Activated CD8-positive, alpha-beta memory T cell treated with anti-CD3 and anti-CD28 coated beads, Interleukin-2, amount 10 ng/mL, durations not matched to agents 7 days and 5 days (primary cell): ENCODE measurements at regions not wholly inside any gene's neighbourhood (a gene's known extent, or its start where the extent isn't known, plus 50 kb on each side); places are given as distances from the start of the nearest gene placed in this dataset.
"Not testable (repeated sequence)": the region's sequence is repeated elsewhere in the genome, so short reads cannot be mapped to it uniquely, and the experiment has no call there.

Experiments used
- ATAC-seq: fragments of 150-1000 bp; cut with Tn5 transposase; one replicate; pipeline ENCODE4 v1.10.0; 2021; ENCODE audit warnings: moderate library complexity
- CTCF ChIA-PET: fragments of 350-600 bp; sonication (Branson Sonifier 250); formaldehyde crosslinking; loops from one replicate; lab custom pipeline; 2021; ENCODE audit warnings: antibody characterized with exemption; lab: Charles Lee
- DNase-seq: peaks from one replicate; pipeline ENCODE4 v3.0.0-alpha.2; 2020
- H3K27ac Mint-ChIP-seq: one replicate; pipeline ENCODE4 v1.8.0; 2021; ENCODE audit warnings: mild to moderate bottlenecking, mixed read lengths
- H3K27me3 Mint-ChIP-seq: one replicate; pipeline ENCODE4 v1.8.0; 2021; ENCODE audit warnings: mixed read lengths
- H3K36me3 Mint-ChIP-seq: one replicate; pipeline ENCODE4 v1.8.0; 2021; ENCODE audit warnings: mild to moderate bottlenecking, mixed read lengths
- H3K4me1 Mint-ChIP-seq: one replicate; pipeline ENCODE4 v1.8.0; 2021; ENCODE audit warnings: mixed read lengths
- H3K4me3 Mint-ChIP-seq: one replicate; pipeline ENCODE4 v1.8.0; 2021; ENCODE audit warnings: mild to moderate bottlenecking, moderate library complexity, mixed read lengths
- H3K9me3 Mint-ChIP-seq: one replicate; pipeline ENCODE4 v1.8.0; 2022; ENCODE audit warnings: low read depth, mixed read lengths

DNA sequence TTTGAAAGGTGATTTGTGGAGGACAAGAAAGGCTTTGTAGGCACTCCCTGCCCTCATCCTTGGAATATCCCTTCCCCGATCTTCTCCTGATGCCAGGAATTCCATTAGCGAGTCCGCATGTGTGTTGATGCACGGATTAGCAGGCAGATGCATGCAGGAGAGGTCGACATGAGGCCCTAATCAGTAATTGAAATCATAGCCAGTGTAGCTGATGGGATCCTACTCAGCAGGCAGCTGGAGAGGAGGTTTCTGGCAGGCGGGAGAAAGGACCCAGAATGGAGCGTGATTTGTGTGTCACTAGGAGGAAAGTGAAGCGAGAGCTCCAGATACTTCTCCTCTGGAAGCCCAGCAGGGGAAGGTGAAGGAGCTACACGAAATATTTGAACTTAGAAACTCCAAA, 196.3 kb upstream of the CDH11 start:
- no peak overlapping the region for H3K4me3 Mint-ChIP-seq
- H3K27ac Mint-ChIP-seq = no peak overlapping the region
- H3K9me3 Mint-ChIP-seq = no peaks in the 10 kb centered on the region
- no peaks in the 10 kb centered on the region for H3K4me1 Mint-ChIP-seq
- H3K27me3 Mint-ChIP-seq = no peaks in the 10 kb centered on the region
- CTCF ChIA-PET = no interaction called here
- DNase-seq = no peak
- no peaks in the 10 kb centered on the region for H3K36me3 Mint-ChIP-seq
- no peak for ATAC-seq

DNA sequence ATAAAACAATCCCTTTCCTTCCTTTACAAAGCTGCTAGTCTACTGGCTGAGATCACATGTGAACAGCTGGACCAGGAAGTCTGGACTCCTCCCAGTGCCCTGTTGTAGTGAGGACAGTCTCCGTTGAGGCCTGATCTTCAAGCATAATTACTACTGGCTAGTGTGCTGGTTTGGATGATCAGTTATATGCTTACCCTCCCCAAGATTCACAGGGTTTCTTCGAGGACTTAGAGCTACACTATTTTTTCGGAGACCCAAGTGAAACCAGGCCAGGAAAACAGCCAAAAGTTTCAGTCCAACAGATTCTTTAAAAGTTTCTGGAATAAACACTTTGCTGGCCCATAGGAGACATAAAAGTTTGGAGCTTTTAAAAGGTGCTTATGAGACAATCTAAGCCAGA, 194.9 kb upstream of the CDH11 start:
- H3K4me1 Mint-ChIP-seq = no peaks in the 10 kb centered on the region
- CTCF ChIA-PET = no interaction called here
- no peak overlapping the region for H3K27ac Mint-ChIP-seq
- H3K27me3 Mint-ChIP-seq = no peaks in the 10 kb centered on the region
- ATAC-seq (no peak), DNase-seq (no peak)
- no peak overlapping the region for H3K4me3 Mint-ChIP-seq
- no peaks in the 10 kb centered on the region for H3K9me3 Mint-ChIP-seq
- no peaks in the 10 kb centered on the region for H3K36me3 Mint-ChIP-seq

DNA sequence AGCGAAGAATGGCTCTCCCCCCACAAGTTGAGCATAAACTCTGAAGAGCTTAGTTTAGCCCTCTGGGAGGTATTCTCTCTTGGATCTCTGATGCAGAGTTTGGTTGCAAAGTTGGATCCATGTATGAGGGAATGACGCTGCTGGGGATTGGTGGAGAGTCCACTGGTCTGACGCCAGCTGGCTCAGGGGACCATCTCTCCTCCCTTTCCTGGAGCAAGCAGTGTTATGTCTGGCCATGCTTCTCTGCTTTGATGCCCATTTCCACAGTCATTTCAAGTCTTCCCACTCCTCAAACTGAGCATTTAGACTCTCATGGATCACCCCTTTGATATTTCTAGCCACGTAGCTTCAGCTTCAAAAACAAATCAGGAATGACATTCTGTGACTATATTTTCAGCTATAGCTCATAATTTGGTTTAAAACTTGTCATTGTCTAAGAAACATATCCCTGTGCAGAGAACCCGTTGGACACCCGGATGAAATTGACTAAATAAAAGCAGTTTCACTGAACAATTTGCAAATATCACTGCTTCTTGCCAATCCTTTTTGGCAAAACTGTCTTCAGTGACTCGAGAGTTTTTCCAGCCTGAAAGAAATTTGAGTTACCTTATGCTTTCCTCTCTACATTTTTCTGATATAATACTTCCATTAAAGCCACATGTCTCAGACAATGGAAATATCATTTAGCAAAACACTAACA, 193.4 kb upstream of the CDH11 start:
- no peak for ATAC-seq
- no peak for DNase-seq
- no peaks in the 10 kb centered on the region for H3K9me3 Mint-ChIP-seq
- CTCF ChIA-PET = no interaction called here
- H3K27me3 Mint-ChIP-seq = no peaks in the 10 kb centered on the region
- H3K4me3 Mint-ChIP-seq = no peak overlapping the region
- no peaks in the 10 kb centered on the region for H3K36me3 Mint-ChIP-seq
- H3K27ac Mint-ChIP-seq = no peak overlapping the region
- H3K4me1 Mint-ChIP-seq = no peaks in the 10 kb centered on the region

DNA sequence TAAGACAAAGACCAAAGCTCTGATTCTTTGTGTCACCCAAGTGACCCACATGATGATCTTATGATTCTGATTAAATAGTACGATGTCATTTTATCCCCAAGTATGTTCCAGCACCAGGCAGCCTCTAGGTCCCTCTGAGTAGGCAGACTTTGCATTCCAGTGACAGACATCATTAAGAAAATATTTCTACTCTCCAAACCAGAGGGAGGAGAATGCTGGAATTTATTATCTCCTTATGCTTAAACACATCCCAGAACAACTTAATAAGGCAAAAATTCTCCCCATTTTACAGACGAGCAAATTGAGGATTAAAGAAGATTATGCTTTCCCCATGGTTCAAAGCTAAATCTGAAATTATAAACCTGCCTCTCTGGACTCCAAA, 192.8 kb upstream of the CDH11 start:
- no peaks in the 10 kb centered on the region for H3K27me3 Mint-ChIP-seq

DNA sequence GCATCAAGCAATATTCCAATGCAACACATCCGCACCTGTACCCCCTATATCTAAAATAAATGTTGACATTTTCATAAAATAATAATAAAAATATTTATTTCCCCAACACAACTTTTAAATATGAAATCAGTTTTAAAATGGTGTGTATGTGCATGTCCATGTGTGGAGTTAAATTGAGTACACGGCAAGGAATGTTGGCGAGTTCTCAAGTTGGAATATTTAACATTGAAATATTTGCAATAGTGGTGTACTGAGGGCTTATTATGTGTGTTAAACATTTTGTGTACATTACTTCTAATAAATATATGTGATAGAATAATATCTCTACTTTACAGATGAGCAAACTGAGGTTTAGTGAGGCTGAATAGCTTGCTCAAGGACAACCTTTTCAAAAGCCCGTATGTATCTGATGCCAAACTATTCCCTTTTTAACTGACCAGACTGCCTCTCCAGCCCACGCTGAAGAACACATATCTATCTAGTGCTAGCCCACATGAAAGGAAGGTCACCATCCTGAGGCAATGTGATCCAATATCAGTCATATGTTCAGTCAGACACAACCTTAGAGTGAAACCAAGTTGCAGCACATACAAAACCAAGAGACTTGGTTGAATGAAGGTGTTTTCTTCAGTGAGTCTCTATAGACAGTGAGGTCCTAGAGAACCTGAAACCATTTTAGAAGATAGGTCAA, 192.2 kb upstream of the CDH11 start:
- Mint-ChIP-seq H3K27ac (no peak overlapping the region), H3K9me3 (peaks cover 3% of the 10 kb centered on the region), H3K4me3 (no peak overlapping the region), H3K36me3 (no peaks in the 10 kb centered on the region), H3K4me1 (no peaks in the 10 kb centered on the region), H3K27me3 (no peaks in the 10 kb centered on the region)
- CTCF ChIA-PET = no interaction called here
- DNase-seq (no peak), ATAC-seq (no peak)

More for the DNA sequence above, 192.8 kb upstream of the CDH11 start:
- CTCF ChIA-PET = no interaction called here
- no peak overlapping the region for H3K4me3 Mint-ChIP-seq
- H3K9me3 Mint-ChIP-seq = peaks cover 3% of the 10 kb centered on the region
- no peaks in the 10 kb centered on the region for H3K4me1 Mint-ChIP-seq
- ATAC-seq (no peak), DNase-seq (no peak)
- H3K36me3 Mint-ChIP-seq = no peaks in the 10 kb centered on the region
- no peak overlapping the region for H3K27ac Mint-ChIP-seq

DNA sequence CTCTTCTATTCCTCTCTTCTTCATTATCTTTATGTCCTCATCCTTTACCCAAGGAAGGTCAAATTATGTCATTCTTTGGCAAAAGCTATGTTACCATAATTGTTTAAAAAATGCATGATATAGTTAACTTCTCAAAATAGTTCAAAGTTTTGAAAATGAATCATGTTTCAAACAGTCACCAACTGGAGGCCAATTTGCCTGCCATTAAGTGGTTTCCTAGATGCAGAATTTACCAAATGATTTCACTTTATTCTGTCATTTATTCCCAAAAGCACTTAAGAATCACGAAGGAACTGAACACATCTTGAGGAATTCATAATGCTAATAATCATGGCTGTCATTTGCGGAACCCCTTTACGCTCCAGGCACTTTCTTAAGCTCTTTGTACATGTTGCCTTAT, 190.9 kb upstream of the CDH11 start:
- H3K36me3 Mint-ChIP-seq = no peaks in the 10 kb centered on the region
- H3K9me3 Mint-ChIP-seq = peaks cover 5% of the 10 kb centered on the region
- DNase-seq (no peak), ATAC-seq (no peak)
- H3K4me1 Mint-ChIP-seq = no peaks in the 10 kb centered on the region
- H3K27me3 Mint-ChIP-seq = no peaks in the 10 kb centered on the region
- H3K27ac Mint-ChIP-seq = no peak overlapping the region
- CTCF ChIA-PET = no interaction called here
- no peak overlapping the region for H3K4me3 Mint-ChIP-seq

DNA sequence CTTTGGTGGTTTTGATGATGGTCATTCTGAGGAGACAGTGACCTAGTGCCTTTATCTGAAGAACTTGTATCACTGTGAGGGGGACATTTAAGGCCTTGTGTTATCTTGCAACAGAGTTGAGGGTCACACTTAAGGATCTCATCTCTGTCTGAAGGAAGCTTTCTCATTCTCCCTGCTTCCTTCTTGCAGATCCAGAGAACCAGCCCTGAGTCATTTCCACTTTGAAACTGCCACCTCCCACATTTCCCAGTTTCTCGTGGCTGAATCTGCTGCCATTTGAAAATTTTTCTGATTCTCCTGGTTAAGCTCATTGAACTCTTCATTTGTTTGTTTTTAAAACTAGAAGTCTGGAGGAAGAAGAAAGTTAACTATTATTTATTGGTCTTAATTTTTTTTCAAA, 190.2 kb upstream of the CDH11 start:
- ATAC-seq (no peak), DNase-seq (no peak)
- Mint-ChIP-seq H3K27ac (no peak overlapping the region), H3K27me3 (no peaks in the 10 kb centered on the region), H3K4me1 (no peaks in the 10 kb centered on the region), H3K9me3 (peaks cover 5% of the 10 kb centered on the region), H3K36me3 (no peaks in the 10 kb centered on the region), H3K4me3 (no peak overlapping the region)
- CTCF ChIA-PET = no interaction called here

DNA sequence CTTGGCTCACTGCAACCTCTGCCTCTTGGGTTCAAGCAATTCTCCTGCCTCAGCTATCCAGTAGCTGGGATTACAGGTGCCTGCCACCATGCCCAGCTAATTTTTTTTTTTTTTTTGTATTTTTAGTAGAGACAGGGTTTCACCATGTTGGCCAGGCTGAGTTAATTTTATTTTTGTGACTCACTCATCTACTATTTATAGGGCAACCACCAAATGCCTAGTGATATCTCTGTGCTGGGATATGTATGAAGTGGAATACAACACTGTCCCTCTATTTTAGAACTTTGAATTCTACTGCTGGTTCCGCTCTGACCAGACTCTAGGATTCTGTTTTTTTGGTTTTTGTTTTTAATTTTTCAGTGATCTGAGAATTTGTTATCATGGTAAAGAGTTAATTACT, 188.6 kb upstream of the CDH11 start:
- not testable (repeated sequence) for ATAC-seq

DNA sequence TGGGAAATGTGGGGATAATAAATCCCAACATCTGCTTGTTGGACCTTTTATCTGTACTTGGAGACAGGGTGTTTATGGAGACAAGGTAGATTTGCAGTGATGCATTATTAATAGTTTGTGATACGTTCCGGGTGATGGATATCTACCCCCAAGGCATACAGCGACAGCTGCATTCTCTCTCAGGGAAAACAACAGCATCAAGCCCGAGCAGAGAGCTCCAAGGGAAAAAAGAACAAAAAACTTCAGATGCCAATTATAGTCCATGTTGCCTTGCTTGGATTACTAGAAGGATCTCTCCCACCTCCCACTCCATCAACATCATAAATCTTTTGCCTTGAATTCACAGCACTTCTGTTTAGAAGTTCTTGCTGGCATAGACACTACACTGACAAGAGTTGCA, 187.5 kb upstream of the CDH11 start:
- DNase-seq = no peak
- no peak for ATAC-seq
- Mint-ChIP-seq H3K36me3 (no peaks in the 10 kb centered on the region), H3K27me3 (no peaks in the 10 kb centered on the region), H3K4me3 (no peak overlapping the region), H3K4me1 (no peaks in the 10 kb centered on the region), H3K27ac (no peak overlapping the region), H3K9me3 (peaks cover 5% of the 10 kb centered on the region)
- CTCF ChIA-PET = no interaction called here

More for the DNA sequence above, 188.6 kb upstream of the CDH11 start:
- H3K4me3 Mint-ChIP-seq, H3K27me3 Mint-ChIP-seq, DNase-seq, CTCF ChIA-PET, H3K36me3 Mint-ChIP-seq, H3K4me1 Mint-ChIP-seq, H3K9me3 Mint-ChIP-seq, H3K27ac Mint-ChIP-seq: not testable (repeated sequence)

DNA sequence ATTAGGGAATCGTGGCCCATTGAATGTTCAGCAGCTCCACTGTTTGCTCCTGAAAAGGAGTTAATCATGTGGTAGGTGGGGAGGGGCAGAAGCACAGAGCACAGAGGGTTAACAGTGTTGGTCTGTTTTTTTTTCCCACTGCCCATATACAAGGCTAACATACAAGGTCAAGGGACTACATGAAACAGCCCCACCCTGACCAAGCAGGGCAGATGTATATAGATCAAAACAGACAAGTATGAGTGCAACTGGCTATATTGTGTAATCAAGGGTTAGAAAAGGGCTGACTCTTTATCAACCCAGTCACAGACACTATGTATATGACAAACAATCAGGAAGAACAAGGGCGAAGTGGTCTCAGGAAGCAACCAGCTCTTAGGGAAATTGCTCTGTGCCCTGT, 186.6 kb upstream of the CDH11 start:
- CTCF ChIA-PET = no interaction called here
- Mint-ChIP-seq H3K4me1 (no peaks in the 10 kb centered on the region), H3K27me3 (no peaks in the 10 kb centered on the region), H3K9me3 (peaks cover 5% of the 10 kb centered on the region), H3K36me3 (no peaks in the 10 kb centered on the region), H3K27ac (no peak overlapping the region), H3K4me3 (no peak overlapping the region)
- DNase-seq (no peak), ATAC-seq (no peak)

DNA sequence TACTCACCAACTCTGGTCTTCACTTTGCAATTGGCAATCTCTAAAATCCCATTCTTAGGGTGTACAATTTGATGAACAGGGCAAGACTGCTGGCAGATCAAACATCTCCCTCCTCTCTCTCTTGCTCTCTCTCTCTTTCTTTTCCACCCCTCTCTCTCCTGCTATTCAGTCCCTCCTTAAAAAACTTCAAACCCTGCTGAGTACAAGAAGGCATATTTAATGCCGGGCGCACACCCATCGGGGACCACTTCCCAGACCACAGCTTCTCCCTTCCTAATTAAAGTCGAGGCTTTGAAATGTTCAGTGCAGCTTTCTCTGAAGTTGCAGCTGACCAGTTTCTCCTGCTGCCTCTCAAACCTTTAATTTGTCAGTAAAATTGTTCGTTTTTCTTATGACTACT, 185.4 kb upstream of the CDH11 start:
- Mint-ChIP-seq H3K4me1 (no peaks in the 10 kb centered on the region), H3K27ac (no peak overlapping the region), H3K36me3 (no peaks in the 10 kb centered on the region), H3K9me3 (peaks cover 5% of the 10 kb centered on the region), H3K27me3 (no peaks in the 10 kb centered on the region), H3K4me3 (no peak overlapping the region)
- no peak for ATAC-seq
- CTCF ChIA-PET = no interaction called here
- no peak for DNase-seq

DNA sequence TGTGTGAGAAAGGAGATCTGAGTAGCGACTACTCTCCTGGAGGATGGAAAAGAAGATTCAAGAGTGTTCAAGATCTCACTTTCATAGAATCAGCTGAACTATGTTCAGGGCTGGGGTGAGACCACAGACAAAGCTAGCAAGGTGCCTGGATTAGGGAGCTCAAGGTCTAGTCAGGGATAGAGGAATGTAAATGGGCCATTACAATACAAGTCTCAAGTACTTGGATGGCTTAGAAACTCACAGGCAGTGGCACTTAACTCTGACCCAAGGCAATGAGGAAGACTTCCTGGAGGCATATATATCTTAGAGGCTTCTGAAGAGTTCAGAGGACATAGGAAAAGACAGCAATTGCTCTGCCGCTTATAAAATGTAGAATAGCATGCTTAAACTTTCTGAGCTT, 184.9 kb upstream of the CDH11 start:
- no peaks in the 10 kb centered on the region for H3K36me3 Mint-ChIP-seq
- no peak for DNase-seq
- peaks cover 5% of the 10 kb centered on the region for H3K9me3 Mint-ChIP-seq
- H3K4me3 Mint-ChIP-seq = no peak overlapping the region
- ATAC-seq = no peak
- CTCF ChIA-PET = no interaction called here
- no peaks in the 10 kb centered on the region for H3K4me1 Mint-ChIP-seq
- H3K27ac Mint-ChIP-seq = no peak overlapping the region
- no peaks in the 10 kb centered on the region for H3K27me3 Mint-ChIP-seq

DNA sequence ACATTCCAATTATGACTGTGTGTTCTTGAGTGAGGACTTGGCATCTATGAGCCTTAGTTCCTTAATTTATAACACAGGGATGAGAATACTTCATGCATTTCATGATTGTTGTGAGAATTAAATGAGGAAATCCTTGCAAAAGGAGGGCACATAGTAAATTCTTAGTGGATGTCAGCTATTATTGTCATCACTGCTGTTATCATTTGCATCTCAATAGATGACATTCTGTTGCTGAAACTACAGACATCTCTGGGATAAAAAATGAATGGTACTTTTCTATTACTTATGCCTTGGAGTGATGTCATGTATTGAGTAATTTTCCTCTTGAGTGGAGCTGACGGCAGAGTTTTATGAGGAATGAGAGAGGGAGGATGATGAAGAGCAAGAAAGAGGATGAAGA, 184.4 kb upstream of the CDH11 start:
- H3K36me3 Mint-ChIP-seq = no peaks in the 10 kb centered on the region
- no peak for ATAC-seq

DNA sequence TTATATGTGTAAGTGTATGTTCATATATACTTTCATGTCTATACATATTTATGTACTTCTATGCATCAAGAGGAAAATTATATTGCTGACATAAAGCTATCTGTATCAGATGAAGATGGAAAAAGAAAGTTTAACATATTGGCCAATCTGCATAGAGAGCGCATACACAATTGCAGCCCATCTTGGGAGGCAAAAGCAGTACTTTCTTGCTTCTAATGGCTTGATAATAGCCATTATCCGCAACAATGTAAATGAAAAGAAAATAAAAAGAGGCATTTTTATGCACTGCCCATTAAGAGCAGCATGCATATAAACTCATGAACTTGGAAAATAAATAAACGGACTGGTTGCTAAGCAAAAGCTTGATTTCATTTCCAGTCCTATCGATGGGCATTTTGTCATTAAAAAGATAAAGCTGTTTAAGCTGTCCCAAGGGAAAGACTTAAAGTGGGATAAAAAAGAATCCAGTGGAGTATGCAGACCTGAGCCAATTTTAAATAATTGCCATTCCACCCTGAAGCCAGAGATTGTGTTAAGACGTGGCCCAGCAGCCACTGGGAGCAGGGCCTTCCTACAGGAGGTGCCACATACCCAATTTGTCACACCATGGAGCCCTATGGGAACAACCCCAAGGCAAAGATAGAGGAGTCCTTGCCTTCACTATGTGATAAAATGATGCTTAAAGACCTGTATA, 183.6 kb upstream of the CDH11 start:
- no peaks in the 10 kb centered on the region for H3K4me1 Mint-ChIP-seq
- H3K9me3 Mint-ChIP-seq = peaks cover 5% of the 10 kb centered on the region
- H3K27ac Mint-ChIP-seq = no peak overlapping the region
- H3K27me3 Mint-ChIP-seq = no peaks in the 10 kb centered on the region
- DNase-seq = no peak
- no peak for ATAC-seq
- no peaks in the 10 kb centered on the region for H3K36me3 Mint-ChIP-seq
- H3K4me3 Mint-ChIP-seq = no peak overlapping the region
- CTCF ChIA-PET = no interaction called here

More for the DNA sequence above, 184.4 kb upstream of the CDH11 start:
- Mint-ChIP-seq H3K27ac (no peak overlapping the region), H3K4me1 (no peaks in the 10 kb centered on the region), H3K27me3 (no peaks in the 10 kb centered on the region), H3K4me3 (no peak overlapping the region), H3K9me3 (peaks cover 5% of the 10 kb centered on the region)
- DNase-seq = no peak
- CTCF ChIA-PET = no interaction called here
